ENCODE measurements at regions not wholly inside any gene's neighbourhood (a gene's known extent, or its start where the extent isn't known, plus 50 kb on each side); places are given as distances from the start of the nearest gene placed in this dataset.

GRCh38 chr9:26406676-26407075 is 485.9 kb downstream of the CAAP1 start:
- H3K4me3 ChIP-seq, result no peak overlapping the region
- H3K27ac ChIP-seq, result no peak overlapping the region
- intact Hi-C loops (cut with DNase I), result no loop called here
- no peaks in the 10 kb centered on the region for H3K27me3 ChIP-seq
- no peak for DNase-seq
- H3K36me3 ChIP-seq, result no peaks in the 10 kb centered on the region
- TF ChIP-seq CTCF (IDR thresholded peaks at IDR 0.05) (no peak), POLR2A (IDR thresholded peaks at IDR 0.05) (no peak)
- no peaks in the 10 kb centered on the region for H3K9me3 ChIP-seq
- 32 to 58% methylated on average over 2 of the region's 2 CpGs for WGBS, 2 donors
- no peaks in the 10 kb centered on the region for H3K4me1 ChIP-seq

- Histone ChIP-seq H3K9me3 (no peaks in the 10 kb centered on the region), H3K4me3 (no peak overlapping the region), H3K27me3 (no peaks in the 10 kb centered on the region), H3K4me1 (no peaks in the 10 kb centered on the region), H3K27ac (no peak overlapping the region), H3K36me3 (no peaks in the 10 kb centered on the region)
- no peak for TF ChIP-seq CTCF (IDR thresholded peaks at IDR 0.05)
- no peak for TF ChIP-seq POLR2A (IDR thresholded peaks at IDR 0.05)
- WGBS, 2 donors, result 74 to 90% methylated on average over 4 of the region's 4 CpGs
- intact Hi-C loops (cut with DNase I), result no loop called here
- DNase-seq, result no peak
Observed at GRCh38 chr9:26399556-26399955, 493.0 kb downstream of the CAAP1 start.

GRCh38 chr9:26394025-26394424 is 498.6 kb downstream of the CAAP1 start:
- Histone ChIP-seq H3K9me3 (peaks cover 0 to 9% (median 4%) of the 10 kb centered on the region in 3 donors), H3K27ac (no peak overlapping the region), H3K4me1 (no peaks in the 10 kb centered on the region), H3K36me3 (no peaks in the 10 kb centered on the region), H3K4me3 (no peak overlapping the region), H3K27me3 (no peaks in the 10 kb centered on the region)
- intact Hi-C loops (cut with DNase I), result no loop called here
- WGBS, 2 donors, result no CpG with 5 or more reads among the region's 1 CpG
- DNase-seq, result no peak
- TF ChIP-seq POLR2A (IDR thresholded peaks at IDR 0.05) (no peak), CTCF (IDR thresholded peaks at IDR 0.05) (no peak)

- Histone ChIP-seq H3K4me3 (no peak overlapping the region), H3K9me3 (peaks cover 0 to 9% (median 4%) of the 10 kb centered on the region in 3 donors), H3K27me3 (no peaks in the 10 kb centered on the region), H3K4me1 (no peaks in the 10 kb centered on the region), H3K36me3 (no peaks in the 10 kb centered on the region), H3K27ac (no peak overlapping the region)
- intact Hi-C loops (cut with DNase I), result no loop called here
- TF ChIP-seq POLR2A (IDR thresholded peaks at IDR 0.05), result no peak
- no peak for TF ChIP-seq CTCF (IDR thresholded peaks at IDR 0.05)
- DNase-seq, result no peak
Observed at GRCh38 chr9:26392639-26393038, 500.0 kb downstream of the CAAP1 start.

- Histone ChIP-seq H3K4me3 (no peak overlapping the region), H3K4me1 (no peaks in the 10 kb centered on the region)
- no peak for TF ChIP-seq CTCF (IDR thresholded peaks at IDR 0.05)
- no peak for TF ChIP-seq POLR2A (IDR thresholded peaks at IDR 0.05)
Observed at GRCh38 chr9:26391036-26391435, 501.6 kb downstream of the CAAP1 start.

More at GRCh38 chr9:26391036-26391435, 501.6 kb downstream of the CAAP1 start:
- no peaks in the 10 kb centered on the region for H3K36me3 ChIP-seq
- WGBS, 2 donors, result 59 to 64% methylated on average over 4 of the region's 4 CpGs
- no peak overlapping the region for H3K27ac ChIP-seq
- no peak for DNase-seq
- no peaks in the 10 kb centered on the region for H3K27me3 ChIP-seq
- intact Hi-C loops (cut with DNase I), result no loop called here
- peaks cover 0 to 9% (median 4%) of the 10 kb centered on the region in 3 donors for H3K9me3 ChIP-seq
